ENCODE measurements at regions not wholly inside any gene's neighbourhood (a gene's known extent, or its start where the extent isn't known, plus 50 kb on each side); places are given as distances from the start of the nearest gene placed in this dataset.

DNA sequence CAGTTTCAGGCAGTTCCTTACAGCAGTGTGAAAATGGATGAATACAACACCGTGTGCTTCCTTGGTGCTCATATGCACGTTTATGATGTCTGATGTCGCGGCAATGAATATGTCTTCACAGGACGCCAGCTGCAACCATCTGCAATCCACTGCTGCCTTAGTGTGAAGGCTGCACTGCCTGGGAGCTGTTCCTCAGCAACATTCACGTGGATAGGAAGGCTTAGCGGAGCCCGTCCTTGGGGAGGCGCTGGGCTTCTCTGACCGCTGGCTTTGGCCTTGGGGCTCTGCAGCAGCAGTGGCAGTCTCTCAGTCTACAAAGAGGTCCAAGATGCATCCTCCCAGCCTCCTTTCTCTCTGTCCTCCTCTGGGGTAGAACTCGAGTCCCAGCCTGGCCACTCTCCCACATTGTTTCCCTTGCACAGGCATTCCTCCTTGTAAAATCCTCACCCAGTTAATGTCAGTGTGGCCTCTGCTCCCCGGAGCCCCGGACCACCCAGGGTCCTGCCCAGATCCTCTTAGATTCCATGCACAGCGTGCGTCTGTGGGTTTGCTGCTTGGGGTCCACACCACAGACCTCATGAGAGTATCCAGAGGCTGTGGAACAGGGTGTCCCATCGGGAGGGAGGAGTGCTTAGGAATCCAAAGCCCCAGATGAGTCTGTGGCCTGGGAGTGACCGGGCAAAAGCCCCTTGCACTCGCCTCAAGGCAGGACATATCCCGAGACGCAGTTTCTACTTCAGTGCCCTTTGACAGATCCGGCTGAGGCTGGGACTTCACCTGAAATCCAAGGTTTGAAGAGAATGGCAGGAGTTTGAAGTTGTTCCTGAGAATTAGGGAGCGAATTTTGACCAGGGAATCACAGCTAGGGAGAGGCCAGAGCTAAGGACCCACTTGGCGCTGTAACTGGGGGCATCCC, 181.3 kb downstream of the THBS2 start:
- H3K27ac ChIP-seq (ENCODE audit: insufficient read depth, low read length): peak overlapping the region; percentile 99; the same call in 1 of the 2 replicates

More for the DNA sequence above, 181.3 kb downstream of the THBS2 start:
- Histone ChIP-seq H3K14ac (replicated peaks; ENCODE audit: low read depth, low read length) (peak overlapping the region; percentile 66), H3K4me1 (ENCODE audit: control insufficient read depth, insufficient read depth, low read length) (peaks cover 32% of the 10 kb centered on the region), H2BK5ac (ENCODE audit: low read depth, low read length, poor library complexity, severe bottlenecking) (peak overlapping the region; percentile 79), H3K9ac (ENCODE audit: low read depth, low read length) (peak overlapping the region; percentile 7; the same call in 1 of the 2 replicates), H3K4me2 (ENCODE audit: low read depth, low read length) (no peak overlapping the region), H3K9me3 (ENCODE audit: control insufficient read depth, insufficient read depth, low read length) (no peaks in the 10 kb centered on the region), H2BK20ac (ENCODE audit: low read depth, low read length) (peak overlapping the region; percentile 89), H4K20me1 (ENCODE audit: insufficient read depth, low read length) (no peaks in the 10 kb centered on the region), H2AK5ac (ENCODE audit: low read depth, low read length) (peak overlapping the region; percentile 99; the same call in 1 of the 2 replicates), H3K79me1 (ENCODE audit: low read depth in 1 of 2, low read length in 2 of 2) (no peaks in the 10 kb centered on the region), H3K4me3 (ENCODE audit: insufficient read depth, low read depth, low read length) (no peak overlapping the region), H3K27me3 (ENCODE audit: control insufficient read depth, insufficient read depth, low read length) (no peaks in the 10 kb centered on the region), H4K91ac (ENCODE audit: insufficient read depth, low read depth, low read length) (peak overlapping the region; percentile 96), H2BK120ac (ENCODE audit: low read depth, low read length) (peak overlapping the region; percentile 96), H2BK15ac (ENCODE audit: low read depth, low read length) (peak overlapping the region; percentile 81; the same call in 2 of the 3 replicates), H3K4ac (ENCODE audit: low read depth, low read length) (peak overlapping the region; percentile 96), H2AFZ (replicated peaks; ENCODE audit: low read length, poor library complexity) (no peak overlapping the region), H3K9me1 (ENCODE audit: insufficient read depth, low read length) (peaks cover 18% of the 10 kb centered on the region), H2AK9ac (replicated peaks; ENCODE audit: low read depth, low read length, poor library complexity) (peak overlapping the region; percentile 65), H4K8ac (ENCODE audit: low read depth in 2 of 2, low read length in 2 of 2) (peak overlapping the region; percentile 58 to 62; a peak in 3 of 4 replicates), H3K18ac (ENCODE audit: low read depth, low read length) (peak overlapping the region; percentile 75), H3K56ac (ENCODE audit: extremely low read depth, insufficient read depth, low read length) (peak overlapping the region; percentile 37; the same call in 1 of the 2 replicates), H4K5ac (ENCODE audit: low read depth, low read length) (peak overlapping the region; percentile 62), H3K36me3 (ENCODE audit: control insufficient read depth, insufficient read depth, low read length) (no peaks in the 10 kb centered on the region), H3K23ac (ENCODE audit: low read depth, low read length) (no peak overlapping the region; the same call in 1 of the 2 replicates)
- no TSS peak for BruUV-seq (replicated peaks)
- 92% methylated on average over 9 of the region's 23 CpGs; no CpG with 5 or more reads in 1 of the 2 experiments for WGBS, 2 experiments (ENCODE audit: extremely low coverage in 2 of 2, insufficient read length in 1 of 2)
- CTCF ChIA-PET: no interaction called here
- ATAC-seq (ENCODE audit: low read depth): no peak
- intact Hi-C loops (cut with micrococcal nuclease): loop anchor here (5.0 to 10.0 kb wide), 3 partner anchors 115 to 452 kb away; no protein-coding TSS in a partner anchor
- POLR2A ChIA-PET (ENCODE audit: unreplicated experiment): no interaction called here
- TF ChIP-seq, protein P1, sequence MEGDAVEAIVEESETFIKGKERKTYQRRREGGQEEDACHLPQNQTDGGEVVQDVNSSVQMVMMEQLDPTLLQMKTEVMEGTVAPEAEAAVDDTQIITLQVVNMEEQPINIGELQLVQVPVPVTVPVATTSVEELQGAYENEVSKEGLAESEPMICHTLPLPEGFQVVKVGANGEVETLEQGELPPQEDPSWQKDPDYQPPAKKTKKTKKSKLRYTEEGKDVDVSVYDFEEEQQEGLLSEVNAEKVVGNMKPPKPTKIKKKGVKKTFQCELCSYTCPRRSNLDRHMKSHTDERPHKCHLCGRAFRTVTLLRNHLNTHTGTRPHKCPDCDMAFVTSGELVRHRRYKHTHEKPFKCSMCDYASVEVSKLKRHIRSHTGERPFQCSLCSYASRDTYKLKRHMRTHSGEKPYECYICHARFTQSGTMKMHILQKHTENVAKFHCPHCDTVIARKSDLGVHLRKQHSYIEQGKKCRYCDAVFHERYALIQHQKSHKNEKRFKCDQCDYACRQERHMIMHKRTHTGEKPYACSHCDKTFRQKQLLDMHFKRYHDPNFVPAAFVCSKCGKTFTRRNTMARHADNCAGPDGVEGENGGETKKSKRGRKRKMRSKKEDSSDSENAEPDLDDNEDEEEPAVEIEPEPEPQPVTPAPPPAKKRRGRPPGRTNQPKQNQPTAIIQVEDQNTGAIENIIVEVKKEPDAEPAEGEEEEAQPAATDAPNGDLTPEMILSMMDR (conservative IDR thresholded peaks at IDR 0.05; ENCODE audit: low read depth, low read length): no peak
- TF ChIP-seq RCOR1 (IDR thresholded peaks at IDR 0.05; ENCODE audit: insufficient replicate concordance, low read length) (no peak), MAZ (IDR thresholded peaks at IDR 0.05; ENCODE audit: borderline replicate concordance, low read depth, low read length) (no peak), SMC3 (IDR thresholded peaks at IDR 0.05; ENCODE audit: low read depth, low read length) (no peak)
- DNase-seq: no peak
- in situ Hi-C loops (cut with MboI; ENCODE audit: low sequenced_read_pairs): no loop called here
- dilution Hi-C loops (cut with HindIII; ENCODE audit: low sequenced_read_pairs, unreplicated experiment): no loop called here
